ENCODE measurements at regions not wholly inside any gene's neighbourhood (a gene's known extent, or its start where the extent isn't known, plus 50 kb on each side); places are given as distances from the start of the nearest gene placed in this dataset.

GRCh38 chr16:62681819-62682218 is 645.6 kb upstream of the CDH8 start:
- DNase-seq (ENCODE audit: low read depth, low spot score) (no peak), ATAC-seq (no peak)
- POLR2A ChIA-PET, result no interaction called here
- Histone ChIP-seq H3K9me3 (ENCODE audit: control insufficient read depth, insufficient read depth, low read depth, low read length) (no peaks in the 10 kb centered on the region), H3K4me1 (ENCODE audit: control insufficient read depth, insufficient read depth, low read length) (no peaks in the 10 kb centered on the region), H3K36me3 (ENCODE audit: control insufficient read depth, insufficient read depth, low read length) (no peaks in the 10 kb centered on the region), H3K27ac (ENCODE audit: low read length) (no peak overlapping the region), H3K27me3 (ENCODE audit: control insufficient read depth, insufficient read depth, low read length) (no peaks in the 10 kb centered on the region), H3K4me3 (ENCODE audit: low read depth in 2 of 2, low read length in 2 of 2) (no peak overlapping the region)
- TF ChIP-seq, protein P1, sequence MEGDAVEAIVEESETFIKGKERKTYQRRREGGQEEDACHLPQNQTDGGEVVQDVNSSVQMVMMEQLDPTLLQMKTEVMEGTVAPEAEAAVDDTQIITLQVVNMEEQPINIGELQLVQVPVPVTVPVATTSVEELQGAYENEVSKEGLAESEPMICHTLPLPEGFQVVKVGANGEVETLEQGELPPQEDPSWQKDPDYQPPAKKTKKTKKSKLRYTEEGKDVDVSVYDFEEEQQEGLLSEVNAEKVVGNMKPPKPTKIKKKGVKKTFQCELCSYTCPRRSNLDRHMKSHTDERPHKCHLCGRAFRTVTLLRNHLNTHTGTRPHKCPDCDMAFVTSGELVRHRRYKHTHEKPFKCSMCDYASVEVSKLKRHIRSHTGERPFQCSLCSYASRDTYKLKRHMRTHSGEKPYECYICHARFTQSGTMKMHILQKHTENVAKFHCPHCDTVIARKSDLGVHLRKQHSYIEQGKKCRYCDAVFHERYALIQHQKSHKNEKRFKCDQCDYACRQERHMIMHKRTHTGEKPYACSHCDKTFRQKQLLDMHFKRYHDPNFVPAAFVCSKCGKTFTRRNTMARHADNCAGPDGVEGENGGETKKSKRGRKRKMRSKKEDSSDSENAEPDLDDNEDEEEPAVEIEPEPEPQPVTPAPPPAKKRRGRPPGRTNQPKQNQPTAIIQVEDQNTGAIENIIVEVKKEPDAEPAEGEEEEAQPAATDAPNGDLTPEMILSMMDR (IDR thresholded peaks at IDR 0.05), result no peak
- TF ChIP-seq POLR2AphosphoS5 (IDR thresholded peaks at IDR 0.05; ENCODE audit: low read depth, low read length) (no peak), TCF7L2 (IDR thresholded peaks at IDR 0.05; ENCODE audit: low read depth, low read length) (no peak), SIN3A (IDR thresholded peaks at IDR 0.05; ENCODE audit: borderline replicate concordance, insufficient read depth, low read depth, low read length) (no peak), REST (IDR thresholded peaks at IDR 0.05; ENCODE audit: insufficient read depth in 1 of 2, low read depth in 2 of 2, low read length in 1 of 2) (no peak)
- CTCF ChIA-PET, result no interaction called here
- intact Hi-C loops (cut with micrococcal nuclease; ENCODE audit: unreplicated experiment) (no loop called here), in situ Hi-C loops (cut with HindIII; ENCODE audit: low pct_unique_long_range_greater_than_20kb, low sequenced_read_pairs) (no loop called here)
- BruUV-seq (replicated peaks), result no TSS peak

- intact Hi-C loops (cut with micrococcal nuclease; ENCODE audit: unreplicated experiment) (no loop called here), in situ Hi-C loops (cut with HindIII; ENCODE audit: low pct_unique_long_range_greater_than_20kb, low sequenced_read_pairs) (no loop called here)
- POLR2A ChIA-PET, result no interaction called here
- DNase-seq (ENCODE audit: low read depth, low spot score), result no peak
- Histone ChIP-seq H3K27ac (ENCODE audit: low read length) (no peak overlapping the region), H3K4me3 (ENCODE audit: low read depth in 2 of 2, low read length in 2 of 2) (no peak overlapping the region), H3K27me3 (ENCODE audit: control insufficient read depth, insufficient read depth, low read length) (no peaks in the 10 kb centered on the region), H3K9me3 (ENCODE audit: control insufficient read depth, insufficient read depth, low read depth, low read length) (no peaks in the 10 kb centered on the region), H3K4me1 (ENCODE audit: control insufficient read depth, insufficient read depth, low read length) (no peaks in the 10 kb centered on the region), H3K36me3 (ENCODE audit: control insufficient read depth, insufficient read depth, low read length) (no peaks in the 10 kb centered on the region)
- BruUV-seq (replicated peaks), result no TSS peak
- no peak for TF ChIP-seq POLR2AphosphoS5 (IDR thresholded peaks at IDR 0.05; ENCODE audit: low read depth, low read length)
- TF ChIP-seq REST (IDR thresholded peaks at IDR 0.05; ENCODE audit: insufficient read depth in 1 of 2, low read depth in 2 of 2, low read length in 1 of 2), result no peak
- TF ChIP-seq, protein P1 (IDR thresholded peaks at IDR 0.05), result no peak
- TF ChIP-seq SIN3A (IDR thresholded peaks at IDR 0.05; ENCODE audit: borderline replicate concordance, insufficient read depth, low read depth, low read length), result no peak
- no peak for TF ChIP-seq TCF7L2 (IDR thresholded peaks at IDR 0.05; ENCODE audit: low read depth, low read length)
- ATAC-seq, result no peak
- CTCF ChIA-PET, result no interaction called here
Measured at GRCh38 chr16:62678796-62679195, 642.6 kb upstream of the CDH8 start.
